Upper lobe of left lung (tissue), 6 donors: ENCODE measurements at regions not wholly inside any gene's neighbourhood (a gene's known extent, or its start where the extent isn't known, plus 50 kb on each side); places are given as distances from the start of the nearest gene placed in this dataset.
A peak's percentile ranks its signal among the peaks of the same experiment; 100 is the strongest.

Experiments
- ATAC-seq, 2 donors: fragments of 200-7000 bp; cut with Tn5 transposase; one replicate each; pipeline ENCODE4 v1.9.1; 2022; ENCODE audit warnings: mild to moderate bottlenecking in 2 of 2, moderate library complexity in 2 of 2; ENCODE audit not compliant: low FRiP score in 2 of 2
- DNase-seq, 2 donors: peaks; one replicate each; pipeline ENCODE4 v3.0.0-alpha.2; 2019 to 2020
- H3K27ac ChIP-seq, 4 donors: fragments of 200-600 bp; sonication (generic); one replicate each; pipeline ENCODE4 v1.5.1; 2016 to 2019
- H3K27me3 ChIP-seq, 4 donors: fragments of 200-600 bp; sonication (generic); one replicate each; pipeline ENCODE4 v1.5.1; 2017 to 2019
- H3K36me3 ChIP-seq, 4 donors: fragments of 200-600 bp; sonication (generic); one replicate each; pipeline ENCODE4 v1.5.1; 2016 to 2019
- H3K4me1 ChIP-seq, 4 donors: fragments of 200-600 bp; sonication (generic); one replicate each; pipeline ENCODE4 v1.5.1; 2018 to 2019
- H3K4me3 ChIP-seq, 4 donors: fragments of 200-600 bp; sonication (generic); one replicate each; pipeline ENCODE4 v1.5.1; 2017 to 2019; ENCODE audit warnings: mild to moderate bottlenecking in 2 of 4, moderate library complexity in 1 of 4
- H3K9me3 ChIP-seq, 4 donors: fragments of 200-600 bp; sonication (generic); one replicate each; pipeline ENCODE4 v1.5.1; 2018 to 2019
- CTCF ChIP-seq, 6 experiments: fragments of 450-650 bp in 4 of 6; fragments of 200-600 bp in 2 of 6; sonication (generic) in 2 of 6; IDR thresholded peaks; one replicate each; pipeline ENCODE4 v1.5.1; 2016 to 2019; ENCODE audit warnings: antibody characterized with exemption in 6 of 6
- EP300 ChIP-seq, 4 donors: sonication (generic); formaldehyde crosslinking; IDR thresholded peaks; one replicate each; pipeline ENCODE4 v1.5.1; 2017; ENCODE audit warnings: antibody characterized with exemption in 4 of 4, control low read depth in 2 of 4
- POLR2A ChIP-seq, 4 donors: fragments of 450-650 bp; IDR thresholded peaks; one replicate each; pipeline ENCODE4 v1.5.1; 2016 to 2017; ENCODE audit warnings: antibody characterized with exemption in 4 of 4, mild to moderate bottlenecking in 2 of 4
- POLR2AphosphoS5 ChIP-seq, 2 donors: sonication (generic); formaldehyde crosslinking; IDR thresholded peaks; one replicate each; pipeline ENCODE4 v1.5.1; 2017; ENCODE audit warnings: antibody characterized with exemption in 2 of 2
- WGBS, 2 donors: methylation state at CpG; one replicate each; pipeline ENCODE4 v1.1.5; 2017 to 2018; 5-methylcytosine and 5-hydroxymethylcytosine counted together
- donor health status: DM: no; HTN: no; CAD: no; lungs with moderate emphysema.
- donor health status: DM: no; HTN: yes; CAD: no; lungs with severe emphysema.

- H3K9me3 ChIP-seq = no peaks in the 10 kb centered on the region
- no peaks in the 10 kb centered on the region for H3K27me3 ChIP-seq
- H3K4me3 ChIP-seq = no peak overlapping the region
- H3K4me1 ChIP-seq = no peaks in the 10 kb centered on the region
- no peaks in the 10 kb centered on the region for H3K36me3 ChIP-seq
- H3K27ac ChIP-seq = no peak overlapping the region
- ATAC-seq (no peak), DNase-seq (no peak)
- 67 to 78% methylated on average over 9 of the region's 9 CpGs for WGBS, 2 donors
- TF ChIP-seq POLR2AphosphoS5 (IDR thresholded peaks at IDR 0.05) = no peak
These were observed 217.6 kb downstream of the USP6NL start for GRCh38 chr10:11393858-11394257.

GRCh38 chr10:11392776-11393175 lies 218.7 kb downstream of the USP6NL start:
- ATAC-seq (no peak), DNase-seq (peak in 1 of 2 donors; percentile 57)
- Histone ChIP-seq H3K27ac (no peak overlapping the region), H3K4me1 (no peaks in the 10 kb centered on the region), H3K27me3 (no peaks in the 10 kb centered on the region), H3K9me3 (no peaks in the 10 kb centered on the region), H3K36me3 (no peaks in the 10 kb centered on the region), H3K4me3 (no peak overlapping the region)
- 95 to 97% methylated on average over 10 of the region's 10 CpGs for WGBS, 2 donors
- TF ChIP-seq CTCF (IDR thresholded peaks at IDR 0.05) = no peak
- TF ChIP-seq EP300 (IDR thresholded peaks at IDR 0.05) = no peak
- TF ChIP-seq POLR2A (IDR thresholded peaks at IDR 0.05) = no peak
- TF ChIP-seq POLR2AphosphoS5 (IDR thresholded peaks at IDR 0.05) = no peak

DNA sequence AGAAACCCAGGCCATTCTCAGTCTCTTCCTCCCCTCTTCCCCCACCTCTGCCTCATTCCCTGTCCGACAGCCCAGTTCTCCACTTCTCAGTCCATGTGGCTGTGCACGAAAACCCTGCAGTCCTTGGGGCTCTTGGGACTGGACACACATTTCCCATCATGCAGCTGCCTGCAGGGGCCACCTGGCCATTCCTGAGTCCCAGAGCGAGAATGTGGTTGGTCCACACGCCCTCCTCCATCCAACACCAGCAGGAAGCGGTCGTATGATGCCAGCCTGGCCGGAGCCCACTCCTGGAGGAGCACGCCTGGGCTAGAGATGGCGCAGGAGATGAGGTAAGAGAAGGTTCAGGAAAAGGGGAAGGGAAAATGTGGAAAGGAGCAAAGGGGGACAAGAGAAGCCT lies 222.5 kb downstream of the USP6NL start:
- no peaks in the 10 kb centered on the region for H3K27me3 ChIP-seq
- no peaks in the 10 kb centered on the region for H3K36me3 ChIP-seq
- DNase-seq (peak in 1 of 2 donors; percentile 39), ATAC-seq (no peak)
- no peak for TF ChIP-seq CTCF (IDR thresholded peaks at IDR 0.05)
- no peak for TF ChIP-seq POLR2AphosphoS5 (IDR thresholded peaks at IDR 0.05)
- no peak for TF ChIP-seq EP300 (IDR thresholded peaks at IDR 0.05)
- no peak for TF ChIP-seq POLR2A (IDR thresholded peaks at IDR 0.05)
- no peak overlapping the region for H3K4me3 ChIP-seq
- no peaks in the 10 kb centered on the region for H3K9me3 ChIP-seq
- no peaks in the 10 kb centered on the region for H3K4me1 ChIP-seq
- 81% methylated on average over 9 of the region's 9 CpGs for WGBS, 2 donors
- no peak overlapping the region for H3K27ac ChIP-seq

- DNase-seq (no peak), ATAC-seq (no peak)
- H3K27ac ChIP-seq = no peak overlapping the region
- no peaks in the 10 kb centered on the region for H3K36me3 ChIP-seq
- no peaks in the 10 kb centered on the region for H3K4me1 ChIP-seq
- H3K27me3 ChIP-seq = no peaks in the 10 kb centered on the region
- TF ChIP-seq CTCF (IDR thresholded peaks at IDR 0.05) (no peak), POLR2AphosphoS5 (IDR thresholded peaks at IDR 0.05) (no peak), POLR2A (IDR thresholded peaks at IDR 0.05) (no peak), EP300 (IDR thresholded peaks at IDR 0.05) (no peak)
- WGBS, 2 donors = 81 to 85% methylated on average over 10 of the region's 10 CpGs
- no peak overlapping the region for H3K4me3 ChIP-seq
- no peaks in the 10 kb centered on the region for H3K9me3 ChIP-seq
These were observed 223.8 kb downstream of the USP6NL start for GRCh38 chr10:11387551-11388222.

DNA sequence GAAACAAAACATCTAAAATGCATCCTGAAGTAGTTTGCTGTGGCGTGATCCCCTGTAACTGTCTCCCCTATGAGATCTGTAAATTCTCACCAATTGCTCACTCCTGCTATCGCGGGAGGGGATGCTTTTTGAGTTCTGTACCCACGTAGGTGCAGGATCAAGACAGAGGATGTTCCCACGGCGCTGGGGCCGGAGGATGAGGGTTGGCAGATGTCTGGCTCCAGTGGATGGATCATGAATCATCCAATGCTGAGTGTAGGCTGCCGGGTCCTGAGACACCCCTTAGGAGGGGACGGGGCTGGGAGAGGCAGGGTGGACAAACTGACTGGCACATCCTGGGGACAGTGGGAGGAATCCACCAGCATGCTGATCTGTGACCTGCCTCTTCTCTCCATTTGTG lies 224.4 kb downstream of the USP6NL start:
- no peak for DNase-seq
- ATAC-seq = peak in 1 of 2 donors; percentile 31
- WGBS, 2 donors = 72 to 84% methylated on average over 8 to 9 of the region's 9 CpGs

More for the DNA sequence above, 224.4 kb downstream of the USP6NL start:
- H3K27me3 ChIP-seq = no peaks in the 10 kb centered on the region
- no peak overlapping the region for H3K4me3 ChIP-seq
- no peak for TF ChIP-seq EP300 (IDR thresholded peaks at IDR 0.05)
- TF ChIP-seq CTCF (IDR thresholded peaks at IDR 0.05) = no peak
- no peak overlapping the region for H3K27ac ChIP-seq
- H3K4me1 ChIP-seq = no peaks in the 10 kb centered on the region
- H3K36me3 ChIP-seq = no peaks in the 10 kb centered on the region
- H3K9me3 ChIP-seq = no peaks in the 10 kb centered on the region
